ENCODE measurements at regions not wholly inside any gene's neighbourhood (a gene's known extent, or its start where the extent isn't known, plus 50 kb on each side); places are given as distances from the start of the nearest gene placed in this dataset.

DNA sequence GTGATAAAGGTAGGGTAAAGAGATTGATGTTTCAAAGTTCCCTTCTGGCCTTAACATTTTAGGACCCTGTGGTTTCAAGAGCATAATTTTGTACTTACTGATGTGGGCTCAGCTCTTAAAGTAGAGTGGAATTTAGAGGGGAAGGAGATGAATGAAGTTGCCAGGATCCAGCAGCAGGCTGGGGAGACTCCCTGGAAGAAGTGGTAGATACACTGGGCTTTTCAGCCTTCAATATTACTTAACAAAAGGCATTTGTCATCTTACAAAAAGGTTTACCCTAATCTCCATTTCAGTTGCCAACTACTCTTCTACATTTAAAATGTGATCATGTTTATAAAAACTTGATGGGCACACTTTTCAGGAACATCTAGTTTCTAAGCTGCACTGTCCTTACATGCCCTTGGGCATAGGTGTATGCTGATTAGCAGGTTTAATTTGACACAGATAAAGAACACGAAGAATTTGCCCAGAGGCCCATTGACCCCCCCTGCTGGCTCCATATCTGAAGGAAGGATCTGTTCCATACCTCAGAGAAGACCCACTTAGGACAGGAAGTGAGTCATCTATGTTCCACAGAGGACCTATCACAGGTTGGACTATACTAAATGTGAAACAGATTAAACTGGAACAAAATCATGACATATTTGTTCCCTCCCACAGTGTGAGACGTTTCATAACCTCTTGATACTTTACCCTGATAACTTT, 93.0 kb upstream of the LPP start:
- TF ChIP-seq, protein P1, sequence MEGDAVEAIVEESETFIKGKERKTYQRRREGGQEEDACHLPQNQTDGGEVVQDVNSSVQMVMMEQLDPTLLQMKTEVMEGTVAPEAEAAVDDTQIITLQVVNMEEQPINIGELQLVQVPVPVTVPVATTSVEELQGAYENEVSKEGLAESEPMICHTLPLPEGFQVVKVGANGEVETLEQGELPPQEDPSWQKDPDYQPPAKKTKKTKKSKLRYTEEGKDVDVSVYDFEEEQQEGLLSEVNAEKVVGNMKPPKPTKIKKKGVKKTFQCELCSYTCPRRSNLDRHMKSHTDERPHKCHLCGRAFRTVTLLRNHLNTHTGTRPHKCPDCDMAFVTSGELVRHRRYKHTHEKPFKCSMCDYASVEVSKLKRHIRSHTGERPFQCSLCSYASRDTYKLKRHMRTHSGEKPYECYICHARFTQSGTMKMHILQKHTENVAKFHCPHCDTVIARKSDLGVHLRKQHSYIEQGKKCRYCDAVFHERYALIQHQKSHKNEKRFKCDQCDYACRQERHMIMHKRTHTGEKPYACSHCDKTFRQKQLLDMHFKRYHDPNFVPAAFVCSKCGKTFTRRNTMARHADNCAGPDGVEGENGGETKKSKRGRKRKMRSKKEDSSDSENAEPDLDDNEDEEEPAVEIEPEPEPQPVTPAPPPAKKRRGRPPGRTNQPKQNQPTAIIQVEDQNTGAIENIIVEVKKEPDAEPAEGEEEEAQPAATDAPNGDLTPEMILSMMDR (IDR thresholded peaks at IDR 0.05; ENCODE audit: low read depth, low read length), result no peak
- no peak for DNase-seq
- no peak overlapping the region for H3K27ac ChIP-seq
- no peak overlapping the region for H3K4me3 ChIP-seq (ENCODE audit: low read depth, low read length)
- H3K27me3 ChIP-seq (ENCODE audit: insufficient read depth, low read depth, severe bottlenecking), result no peaks in the 10 kb centered on the region
- H3K36me3 ChIP-seq, result no peaks in the 10 kb centered on the region
- no peaks in the 10 kb centered on the region for H3K9me3 ChIP-seq (ENCODE audit: severe bottlenecking)

GRCh38 chr3:188062216-188062615, 91.7 kb upstream of the LPP start:
- DNase-seq, result no peak
- no peak overlapping the region for H3K4me3 ChIP-seq (ENCODE audit: low read depth, low read length)
- no peak overlapping the region for H3K27ac ChIP-seq
- H3K27me3 ChIP-seq (ENCODE audit: insufficient read depth, low read depth, severe bottlenecking), result no peaks in the 10 kb centered on the region
- TF ChIP-seq, protein P1 (IDR thresholded peaks at IDR 0.05; ENCODE audit: low read depth, low read length), result no peak
- no peaks in the 10 kb centered on the region for H3K9me3 ChIP-seq (ENCODE audit: severe bottlenecking)
- no peaks in the 10 kb centered on the region for H3K36me3 ChIP-seq

DNA sequence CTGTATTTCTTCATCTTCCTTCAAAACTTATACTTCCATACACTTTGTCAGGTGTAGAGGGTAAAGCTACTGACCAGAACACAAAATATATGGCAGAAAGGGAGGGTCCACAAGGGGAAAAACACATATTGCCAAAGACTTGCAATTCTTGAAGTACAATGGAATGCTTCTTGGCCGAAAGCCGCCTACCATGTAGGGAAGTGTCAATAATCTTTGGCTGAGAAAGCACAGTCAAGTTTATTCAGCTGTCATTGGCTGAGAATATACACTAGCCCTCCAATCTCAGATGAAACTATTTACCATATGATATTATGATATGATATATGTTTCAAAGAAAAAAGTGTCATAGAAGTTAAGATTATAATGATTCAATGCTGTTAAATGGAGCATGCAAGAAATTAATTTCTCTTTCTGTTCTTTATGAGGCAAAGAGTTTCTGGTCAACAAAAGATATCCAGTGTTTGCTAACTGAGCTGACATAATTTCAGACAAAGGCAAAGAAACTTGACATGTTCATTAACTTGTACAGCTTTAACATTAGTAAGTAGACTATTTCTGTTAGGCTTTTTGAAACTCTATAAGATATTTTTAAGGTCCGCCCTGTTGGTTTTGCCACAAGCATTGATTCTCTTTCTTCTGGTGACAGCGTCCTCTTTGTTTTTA, 89.0 kb upstream of the LPP start:
- H3K27me3 ChIP-seq (ENCODE audit: insufficient read depth, low read depth, severe bottlenecking), result no peaks in the 10 kb centered on the region
- TF ChIP-seq, protein P1 (IDR thresholded peaks at IDR 0.05; ENCODE audit: low read depth, low read length), result no peak
- no peaks in the 10 kb centered on the region for H3K36me3 ChIP-seq
- DNase-seq, result no peak
- H3K27ac ChIP-seq, result no peak overlapping the region
- no peaks in the 10 kb centered on the region for H3K9me3 ChIP-seq (ENCODE audit: severe bottlenecking)
- H3K4me3 ChIP-seq (ENCODE audit: low read depth, low read length), result no peak overlapping the region

GRCh38 chr3:188066141-188066540, 87.8 kb upstream of the LPP start:
- no peak overlapping the region for H3K27ac ChIP-seq
- no peak overlapping the region for H3K4me3 ChIP-seq (ENCODE audit: low read depth, low read length)
- no peaks in the 10 kb centered on the region for H3K36me3 ChIP-seq
- TF ChIP-seq, protein P1 (IDR thresholded peaks at IDR 0.05; ENCODE audit: low read depth, low read length), result no peak
- H3K9me3 ChIP-seq (ENCODE audit: severe bottlenecking), result no peaks in the 10 kb centered on the region
- DNase-seq, result no peak
- no peaks in the 10 kb centered on the region for H3K27me3 ChIP-seq (ENCODE audit: insufficient read depth, low read depth, severe bottlenecking)

DNA sequence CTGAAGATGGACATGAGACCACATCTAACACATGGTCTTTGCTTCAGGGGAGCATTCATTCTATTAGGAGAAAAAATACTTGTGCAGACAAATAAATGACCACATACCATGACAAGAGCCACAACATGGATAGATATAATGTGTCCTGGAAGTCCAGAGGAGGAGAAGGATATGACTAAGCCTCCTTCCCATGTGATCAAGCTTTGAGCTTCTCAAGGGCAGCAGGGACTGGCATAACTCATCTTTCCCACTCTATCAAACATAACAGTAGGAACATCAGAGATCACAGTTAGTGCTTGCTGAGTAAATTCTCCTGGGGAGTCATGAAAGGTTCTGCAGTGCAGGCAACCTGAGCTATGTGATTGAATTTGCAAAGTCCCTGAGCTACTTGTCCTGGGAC, 86.0 kb upstream of the LPP start:
- H3K4me3 ChIP-seq (ENCODE audit: low read depth, low read length), result no peak overlapping the region
- H3K27me3 ChIP-seq (ENCODE audit: insufficient read depth, low read depth, severe bottlenecking), result no peaks in the 10 kb centered on the region
- no peaks in the 10 kb centered on the region for H3K36me3 ChIP-seq
- H3K27ac ChIP-seq, result no peak overlapping the region
- DNase-seq, result no peak
- TF ChIP-seq, protein P1 (IDR thresholded peaks at IDR 0.05; ENCODE audit: low read depth, low read length), result no peak
- no peaks in the 10 kb centered on the region for H3K9me3 ChIP-seq (ENCODE audit: severe bottlenecking)

All from WERI-Rb-1 (cell line).